Activated T-helper 1 cell treated with anti-CD3 and anti-CD28 coated beads, Interleukin-12 subunit alpha, Interleukin-12 subunit beta, Interleukin-2, Interleukin-4 antibody, amounts not matched to agents 30 ng/mL and 10 ng/mL and 1 ng/mL, durations not matched to agents 14 hours and 24 hours and 36 hours (primary cell): ENCODE measurements at regions not wholly inside any gene's neighbourhood (a gene's known extent, or its start where the extent isn't known, plus 50 kb on each side); places are given as distances from the start of the nearest gene placed in this dataset.

ENCODE experiments used
- DNase-seq: peaks from one replicate; pipeline ENCODE4 v3.0.0; 2021; ENCODE audit warnings: low spot score
- H3K27ac Mint-ChIP-seq: one replicate; pipeline ENCODE4 v1.8.0; 2021; ENCODE audit warnings: mild to moderate bottlenecking, mixed read lengths
- H3K27me3 Mint-ChIP-seq: one replicate; pipeline ENCODE4 v1.8.0; 2022; ENCODE audit warnings: mild to moderate bottlenecking, moderate library complexity, mixed read lengths; ENCODE audit not compliant: insufficient read depth
- H3K36me3 Mint-ChIP-seq: one replicate; pipeline ENCODE4 v1.8.0; 2021; ENCODE audit warnings: low read depth, mixed read lengths
- H3K4me1 Mint-ChIP-seq: one replicate; pipeline ENCODE4 v1.8.0; 2021; ENCODE audit warnings: low read depth, mixed read lengths
- H3K4me3 Mint-ChIP-seq: one replicate; pipeline ENCODE4 v1.8.0; 2021; ENCODE audit warnings: mild to moderate bottlenecking, moderate library complexity, mixed read lengths
- H3K9me3 Mint-ChIP-seq: one replicate; pipeline ENCODE4 v1.8.0; 2021; ENCODE audit warnings: mixed read lengths
- intact Hi-C: fragments of 100-400 bp; cut with micrococcal nuclease; formaldehyde crosslinking; loops from one replicate; pipeline ENCODE4 v1.15.1; 2024

DNA sequence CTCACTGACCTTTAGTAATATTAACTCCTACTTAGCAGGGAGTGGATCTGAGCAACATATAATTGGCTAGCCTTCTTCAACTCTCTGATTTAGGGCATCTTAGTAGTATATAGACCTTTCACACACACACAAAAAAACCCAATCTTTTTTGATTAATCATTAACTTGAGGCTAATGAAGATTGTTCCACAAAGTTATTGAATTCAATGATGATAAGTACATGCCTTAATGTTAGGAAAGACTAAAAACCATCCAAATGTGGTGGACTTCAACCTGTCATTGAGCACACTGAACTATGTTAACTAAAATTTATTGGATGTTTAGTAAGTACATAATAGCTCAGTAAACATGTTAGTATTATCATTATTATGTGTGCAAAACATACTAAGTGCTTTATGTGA, 179.4 kb upstream of the SLC25A13 start:
- no peaks in the 10 kb centered on the region for H3K36me3 Mint-ChIP-seq
- intact Hi-C loops, result no loop called here
- H3K4me3 Mint-ChIP-seq, result no peak overlapping the region

DNA sequence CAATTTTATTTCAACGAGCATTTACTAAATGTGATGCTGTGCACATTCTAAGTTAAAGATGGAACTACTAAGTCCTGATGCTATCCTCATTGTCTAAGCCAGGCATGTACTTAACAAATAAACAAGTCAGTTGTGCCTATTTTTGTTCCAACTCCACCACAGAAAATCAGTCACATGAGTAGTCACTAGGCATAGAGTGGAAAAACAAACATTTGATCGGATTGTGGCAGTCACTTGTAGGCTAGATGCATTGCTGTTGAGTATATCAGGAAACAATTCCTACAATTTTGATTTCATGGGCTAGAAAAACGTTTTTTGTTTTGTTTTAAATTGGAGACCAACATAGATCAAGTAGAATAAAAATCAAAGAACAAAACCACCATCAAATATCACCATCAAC, 177.6 kb upstream of the SLC25A13 start:
- no peak overlapping the region for H3K4me3 Mint-ChIP-seq
- no peaks in the 10 kb centered on the region for H3K9me3 Mint-ChIP-seq
- no peak for DNase-seq
- peaks cover 7% of the 10 kb centered on the region for H3K27me3 Mint-ChIP-seq
- intact Hi-C loops, result loop anchor here (5.0 to 10.0 kb wide), 4 partner anchors 67 to 995 kb away; partner anchors contain the start of gene SDHAF3
- no peak overlapping the region for H3K27ac Mint-ChIP-seq
- peaks cover 11% of the 10 kb centered on the region for H3K4me1 Mint-ChIP-seq
- peaks cover 1% of the 10 kb centered on the region for H3K36me3 Mint-ChIP-seq

More for the DNA sequence above, 179.4 kb upstream of the SLC25A13 start:
- Mint-ChIP-seq H3K27me3 (peaks cover 9% of the 10 kb centered on the region), H3K9me3 (no peaks in the 10 kb centered on the region), H3K4me1 (no peaks in the 10 kb centered on the region), H3K27ac (no peak overlapping the region)
- DNase-seq, result no peak

DNA sequence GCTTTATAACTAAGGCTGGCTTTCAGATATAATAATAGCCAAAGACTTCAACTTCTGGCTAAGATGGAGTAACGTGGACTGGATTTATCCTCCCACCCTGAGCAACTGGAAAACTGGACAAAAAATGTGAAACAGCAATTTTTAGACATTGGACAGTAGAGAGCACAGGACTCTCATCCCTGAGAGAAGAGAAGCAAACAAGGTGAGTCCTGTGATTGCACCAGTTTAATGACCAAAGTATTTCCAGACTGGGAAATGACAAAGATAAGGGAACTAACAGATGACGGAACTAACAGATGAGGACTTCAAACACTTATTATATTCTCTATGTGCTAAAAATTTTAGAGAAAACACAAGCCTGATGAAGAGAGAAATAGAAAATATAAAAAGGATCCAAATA, 175.7 kb upstream of the SLC25A13 start:
- intact Hi-C loops, result loop anchor here (5.0 to 10.0 kb wide), 4 partner anchors 65 to 993 kb away; partner anchors contain the start of gene SDHAF3
- Mint-ChIP-seq H3K27ac (no peak overlapping the region), H3K4me1 (peaks cover 11% of the 10 kb centered on the region)

DNA sequence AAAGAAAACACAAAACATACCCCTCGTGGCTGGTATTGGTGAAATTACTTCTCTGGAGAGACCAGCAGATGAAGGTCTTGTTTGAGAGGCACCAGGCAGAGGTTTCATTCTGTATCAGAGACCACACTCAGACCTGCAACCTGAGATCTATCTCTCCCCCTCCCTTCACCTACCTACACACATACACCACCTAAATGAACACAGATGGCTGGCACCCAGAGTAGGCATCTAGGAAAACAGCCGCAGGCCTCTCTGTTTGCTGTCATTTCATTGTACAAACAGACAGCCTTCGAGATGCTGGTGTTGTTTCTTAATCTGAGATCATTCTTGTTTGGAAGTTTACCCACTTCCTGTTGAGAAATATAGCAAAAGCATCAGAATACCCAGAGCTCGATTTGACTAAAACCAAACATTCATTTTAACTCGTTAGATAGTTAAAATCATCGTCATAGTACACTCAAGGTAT, 173.9 kb upstream of the SLC25A13 start:
- intact Hi-C loops, result loop anchor here (1.0 to 10.0 kb wide), 10 partner anchors 16 to 991 kb away; partner anchors contain the start of gene SDHAF3
- DNase-seq, result peak; percentile 15
- peak overlapping the region; percentile 60 for H3K4me3 Mint-ChIP-seq
- H3K36me3 Mint-ChIP-seq, result peaks cover 1% of the 10 kb centered on the region
- H3K9me3 Mint-ChIP-seq, result no peaks in the 10 kb centered on the region
- H3K27ac Mint-ChIP-seq, result peak overlapping the region; percentile 86
- H3K4me1 Mint-ChIP-seq, result peaks cover 20% of the 10 kb centered on the region
- peaks cover 7% of the 10 kb centered on the region for H3K27me3 Mint-ChIP-seq

More for the DNA sequence above, 175.7 kb upstream of the SLC25A13 start:
- Mint-ChIP-seq H3K27me3 (peaks cover 7% of the 10 kb centered on the region), H3K36me3 (peaks cover 1% of the 10 kb centered on the region), H3K4me3 (no peak overlapping the region), H3K9me3 (no peaks in the 10 kb centered on the region)
- DNase-seq, result no peak

DNA sequence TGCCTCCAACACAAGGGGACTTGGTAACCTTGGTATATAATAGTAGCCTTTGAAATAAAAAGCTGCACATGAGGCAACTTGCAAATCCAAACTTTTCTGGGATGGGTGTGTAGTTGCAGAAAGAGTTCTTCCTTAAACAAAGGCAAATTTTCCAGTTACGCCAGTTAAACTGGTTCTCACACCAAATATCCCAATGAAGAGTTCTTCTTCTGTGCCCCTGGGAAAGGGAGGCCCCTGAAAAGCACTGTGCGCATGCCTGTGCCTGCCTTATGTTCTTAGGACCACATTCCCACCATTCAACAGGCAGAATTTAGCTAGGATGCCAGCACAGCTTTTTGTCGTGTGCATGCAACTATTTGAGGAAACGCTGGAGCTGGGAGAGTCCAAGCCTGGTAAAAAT, 164.8 kb upstream of the SLC25A13 start:
- Mint-ChIP-seq H3K4me1 (peaks cover 21% of the 10 kb centered on the region), H3K9me3 (no peaks in the 10 kb centered on the region), H3K27ac (no peak overlapping the region), H3K4me3 (no peak overlapping the region), H3K27me3 (no peaks in the 10 kb centered on the region), H3K36me3 (no peaks in the 10 kb centered on the region)
- DNase-seq, result no peak
- intact Hi-C loops, result no loop called here

DNA sequence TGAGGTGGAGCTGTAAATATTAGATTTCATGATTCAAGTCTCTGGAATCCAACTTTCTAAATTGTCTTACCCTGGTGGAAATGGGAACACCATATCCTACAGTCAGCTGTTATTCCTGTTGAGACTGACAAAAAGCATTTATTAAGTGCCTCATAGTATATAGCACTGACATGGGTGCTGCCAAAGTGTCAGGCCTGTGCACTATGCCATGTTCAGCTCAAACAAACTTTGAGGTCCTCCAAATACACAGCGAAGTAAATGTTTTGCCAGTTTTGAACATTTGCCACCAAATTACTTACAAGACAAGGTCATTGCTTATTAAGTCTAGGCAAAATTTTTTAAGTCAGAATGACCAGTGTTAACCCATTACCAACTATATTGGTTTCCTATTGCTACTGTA, 162.9 kb upstream of the SLC25A13 start:
- Mint-ChIP-seq H3K36me3 (no peaks in the 10 kb centered on the region), H3K27me3 (no peaks in the 10 kb centered on the region), H3K4me1 (peaks cover 22% of the 10 kb centered on the region), H3K4me3 (no peak overlapping the region), H3K27ac (no peak overlapping the region), H3K9me3 (no peaks in the 10 kb centered on the region)
- intact Hi-C loops, result loop anchor here (5.0 kb wide), 1 partner anchor 183 kb away; no protein-coding TSS in a partner anchor
- no peak for DNase-seq

DNA sequence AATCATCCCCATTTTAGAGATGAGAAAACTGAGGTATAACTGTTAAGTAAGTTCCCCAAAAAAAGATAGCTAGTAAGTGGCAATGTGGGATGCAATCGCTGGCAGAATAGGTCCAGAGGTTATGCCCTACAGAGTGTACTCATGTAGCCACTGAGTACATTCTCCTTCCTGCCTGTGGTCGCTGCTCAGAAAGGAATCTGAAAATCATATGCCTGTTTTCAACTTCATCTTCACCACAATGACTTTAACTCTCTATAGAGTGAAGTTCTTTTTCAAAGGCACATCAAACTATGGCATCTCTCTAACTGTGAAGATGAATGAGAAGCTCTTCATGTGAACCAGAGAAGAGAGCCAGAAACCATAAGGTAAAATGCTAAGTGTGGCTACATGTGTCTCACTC, 162.2 kb upstream of the SLC25A13 start:
- Mint-ChIP-seq H3K36me3 (peaks cover 3% of the 10 kb centered on the region), H3K27me3 (no peaks in the 10 kb centered on the region), H3K9me3 (no peaks in the 10 kb centered on the region), H3K27ac (no peak overlapping the region), H3K4me3 (no peak overlapping the region), H3K4me1 (peaks cover 29% of the 10 kb centered on the region)
- DNase-seq, result no peak
- intact Hi-C loops, result loop anchor here (5.0 kb wide), 1 partner anchor 182 kb away; no protein-coding TSS in a partner anchor

DNA sequence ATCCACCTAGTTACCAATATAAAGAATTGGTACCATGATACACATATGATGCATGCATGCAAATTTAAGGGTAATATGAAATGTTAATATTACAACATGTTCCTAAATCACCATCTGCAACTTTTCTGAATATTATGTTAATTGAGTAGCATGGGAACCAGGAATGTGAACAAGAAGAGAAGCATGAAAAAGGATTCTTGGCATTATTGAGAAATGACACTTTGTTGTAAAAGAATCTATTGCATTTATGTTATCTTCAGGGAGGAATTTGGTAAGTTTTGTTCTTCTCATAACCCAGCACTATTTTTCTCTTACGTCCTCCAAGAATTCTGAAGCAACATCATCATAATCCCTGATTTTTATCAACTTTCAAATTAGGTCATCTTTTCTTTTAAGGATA, 159.9 kb upstream of the SLC25A13 start:
- peaks cover 36% of the 10 kb centered on the region for H3K4me1 Mint-ChIP-seq
- DNase-seq, result no peak
- peaks cover 3% of the 10 kb centered on the region for H3K36me3 Mint-ChIP-seq
- no peak overlapping the region for H3K4me3 Mint-ChIP-seq
- H3K27me3 Mint-ChIP-seq, result no peaks in the 10 kb centered on the region
- intact Hi-C loops, result loop anchor here (5.0 kb wide), 1 partner anchor 179 kb away; no protein-coding TSS in a partner anchor
- no peaks in the 10 kb centered on the region for H3K9me3 Mint-ChIP-seq
- H3K27ac Mint-ChIP-seq, result no peak overlapping the region

DNA sequence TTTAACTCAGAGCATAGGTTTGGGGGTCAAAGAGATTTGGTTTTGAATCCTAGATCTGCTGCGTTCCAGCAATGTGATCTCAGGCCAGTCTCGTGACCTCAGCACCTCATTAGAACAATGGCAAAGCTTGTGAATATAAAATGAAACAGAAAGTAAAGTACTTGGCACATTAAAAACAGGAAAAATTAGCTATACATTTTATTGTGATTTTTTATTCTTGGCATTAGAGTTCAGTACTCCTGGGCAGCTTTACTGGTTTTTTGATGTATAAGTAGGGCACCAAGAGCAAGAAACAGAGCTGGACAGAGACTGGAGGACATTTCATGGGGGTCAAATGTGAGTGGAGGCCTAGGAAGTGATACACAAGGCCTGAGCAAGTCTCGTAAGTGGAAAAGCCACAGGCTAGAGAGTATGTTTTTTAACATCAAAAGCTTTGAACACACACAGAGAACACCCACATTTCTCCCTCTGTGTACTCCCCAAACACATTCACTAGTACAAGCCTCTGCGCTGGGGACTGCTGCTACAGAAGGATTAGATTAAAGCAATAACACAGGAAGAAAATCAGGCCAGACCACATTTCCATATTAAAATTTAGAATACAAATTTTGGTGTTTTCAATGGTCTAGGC, 157.2 kb upstream of the SLC25A13 start:
- Mint-ChIP-seq H3K27me3 (peaks cover 2% of the 10 kb centered on the region), H3K4me3 (peak overlapping the region; percentile 46), H3K9me3 (no peaks in the 10 kb centered on the region), H3K4me1 (peaks cover 29% of the 10 kb centered on the region), H3K36me3 (peaks cover 3% of the 10 kb centered on the region), H3K27ac (peak overlapping the region; percentile 80)
- intact Hi-C loops, result loop anchor here (1.0 kb wide), 1 partner anchor 16 kb away; no protein-coding TSS in a partner anchor
- DNase-seq, result no peak

DNA sequence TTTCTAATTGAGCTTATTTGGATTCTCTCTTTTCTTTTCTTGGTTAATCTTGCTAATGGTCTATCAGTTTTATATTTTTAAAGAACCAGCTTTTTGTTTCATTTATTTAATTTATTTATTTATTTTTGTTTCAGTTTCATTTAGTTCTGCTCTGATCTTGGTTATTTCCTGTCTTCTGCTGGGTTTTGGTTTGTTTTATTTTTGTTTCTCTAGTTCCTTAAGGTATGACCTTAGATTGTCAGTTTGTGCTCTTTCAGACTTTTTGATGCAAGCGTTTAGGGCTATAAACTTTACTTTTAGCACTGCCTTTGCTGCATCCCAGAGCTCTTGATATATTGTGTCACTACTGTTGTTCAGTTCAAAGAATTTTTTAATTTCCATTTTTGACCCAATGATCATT, 149.7 kb upstream of the SLC25A13 start:
- no peak for DNase-seq
- Mint-ChIP-seq H3K36me3 (no peaks in the 10 kb centered on the region), H3K4me1 (peaks cover 19% of the 10 kb centered on the region), H3K27me3 (peaks cover 6% of the 10 kb centered on the region), H3K27ac (peak overlapping the region; percentile 56), H3K4me3 (peak overlapping the region; percentile 57), H3K9me3 (peaks cover 15% of the 10 kb centered on the region)
- intact Hi-C loops, result no loop called here

DNA sequence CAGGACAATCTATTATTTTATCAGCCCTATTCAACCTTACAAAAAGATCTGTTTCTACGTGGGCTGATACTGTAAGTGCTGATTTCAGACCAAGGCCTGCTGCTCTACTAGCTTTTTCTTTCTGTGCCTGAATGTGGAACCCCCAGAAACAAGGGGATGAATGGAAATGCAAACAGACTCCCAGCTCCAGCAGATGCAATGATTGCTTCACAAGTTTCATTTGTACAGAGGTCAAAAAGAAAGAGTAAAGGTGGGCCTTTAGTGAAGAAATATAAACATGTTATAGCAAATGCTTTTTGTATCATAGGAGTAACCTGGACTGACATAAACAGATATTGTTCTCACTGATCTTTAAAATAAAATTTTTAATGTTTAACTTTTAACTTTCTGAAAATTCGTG, 130.2 kb upstream of the SLC25A13 start:
- Mint-ChIP-seq H3K4me3 (no peak overlapping the region), H3K36me3 (no peaks in the 10 kb centered on the region), H3K4me1 (no peaks in the 10 kb centered on the region), H3K9me3 (no peaks in the 10 kb centered on the region), H3K27me3 (peaks cover under 1% of the 10 kb centered on the region), H3K27ac (no peak overlapping the region)
- intact Hi-C loops, result no loop called here
- DNase-seq, result no peak

DNA sequence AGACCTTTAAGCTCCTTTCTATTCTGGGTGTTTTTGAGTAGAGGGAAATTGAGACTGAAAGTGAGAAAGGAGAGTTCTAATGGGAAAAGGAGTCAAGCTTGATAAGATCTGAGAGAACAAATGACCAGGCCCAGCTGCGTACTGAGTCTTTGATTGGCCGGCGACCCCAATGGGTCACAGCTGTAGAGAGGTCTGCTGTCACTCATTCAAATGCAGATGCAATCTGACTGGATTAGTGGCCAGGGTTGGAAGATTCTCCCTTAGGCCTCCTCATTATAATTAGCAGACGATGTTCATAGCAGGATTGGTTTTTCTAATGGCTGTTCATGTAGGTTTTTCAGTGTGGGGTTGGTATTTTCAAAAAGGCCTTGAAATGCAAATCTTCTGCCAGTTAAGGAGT, 127.2 kb upstream of the SLC25A13 start:
- H3K36me3 Mint-ChIP-seq, result no peaks in the 10 kb centered on the region
- H3K9me3 Mint-ChIP-seq, result no peaks in the 10 kb centered on the region
- intact Hi-C loops, result no loop called here
- peaks cover 8% of the 10 kb centered on the region for H3K27me3 Mint-ChIP-seq
- no peak for DNase-seq
- no peaks in the 10 kb centered on the region for H3K4me1 Mint-ChIP-seq
- no peak overlapping the region for H3K27ac Mint-ChIP-seq
- H3K4me3 Mint-ChIP-seq, result no peak overlapping the region

DNA sequence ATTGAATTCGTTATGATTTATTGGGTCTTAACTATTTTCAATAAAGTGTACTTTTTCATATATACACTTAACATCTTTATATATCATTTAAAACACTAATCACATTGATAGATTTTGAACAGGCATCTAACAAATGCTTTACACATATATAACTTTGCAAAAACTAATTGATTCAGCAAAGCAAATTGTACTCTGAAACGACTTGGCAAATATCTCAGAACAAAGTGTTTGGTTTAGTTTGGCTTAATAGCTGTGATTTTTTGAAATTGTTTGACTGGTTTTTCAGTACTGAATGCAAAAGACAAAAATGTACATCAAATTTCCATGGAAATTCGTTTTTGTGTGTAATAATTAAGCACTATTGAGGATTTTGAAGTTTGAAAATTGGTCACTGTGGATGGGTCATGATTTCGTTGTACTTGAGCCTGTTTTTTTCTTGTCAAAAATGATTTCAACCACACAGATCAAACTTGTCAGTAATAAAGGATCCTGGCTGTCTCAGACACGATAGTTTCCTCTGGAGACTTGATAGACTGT, 125.3 kb upstream of the SLC25A13 start:
- Mint-ChIP-seq H3K4me1 (no peaks in the 10 kb centered on the region), H3K36me3 (no peaks in the 10 kb centered on the region), H3K27ac (no peak overlapping the region)

More for the DNA sequence above, 125.3 kb upstream of the SLC25A13 start:
- peaks cover 8% of the 10 kb centered on the region for H3K27me3 Mint-ChIP-seq
- H3K9me3 Mint-ChIP-seq, result no peaks in the 10 kb centered on the region
- intact Hi-C loops, result no loop called here
- DNase-seq, result no peak
- H3K4me3 Mint-ChIP-seq, result no peak overlapping the region
